ENCODE measurements at regions not wholly inside any gene's neighbourhood (a gene's known extent, or its start where the extent isn't known, plus 50 kb on each side); places are given as distances from the start of the nearest gene placed in this dataset.
A peak's percentile ranks its signal among the peaks of the same experiment; 100 is the strongest.
"Not testable (repeated sequence)": the region's sequence is repeated elsewhere in the genome, so short reads cannot be mapped to it uniquely, and the experiment has no call there.

GRCh38 chr9:88835038-88835466 lies 156.2 kb upstream of the S1PR3 start:
- DNase-seq (ENCODE audit: low read depth): no peak
- CTCF ChIA-PET: no interaction called here
- Histone ChIP-seq H3K36me3 (ENCODE audit: control insufficient read depth, insufficient read depth, low read length) (no peaks in the 10 kb centered on the region), H3K27me3 (ENCODE audit: control insufficient read depth, insufficient read depth, low read length) (no peaks in the 10 kb centered on the region), H3K4me3 (ENCODE audit: low read depth, low read length) (no peak overlapping the region)
- no peak for TF ChIP-seq CTCF (IDR thresholded peaks at IDR 0.05; ENCODE audit: insufficient read depth, low read depth, low read length)
- POLR2A ChIA-PET: no interaction called here

DNA sequence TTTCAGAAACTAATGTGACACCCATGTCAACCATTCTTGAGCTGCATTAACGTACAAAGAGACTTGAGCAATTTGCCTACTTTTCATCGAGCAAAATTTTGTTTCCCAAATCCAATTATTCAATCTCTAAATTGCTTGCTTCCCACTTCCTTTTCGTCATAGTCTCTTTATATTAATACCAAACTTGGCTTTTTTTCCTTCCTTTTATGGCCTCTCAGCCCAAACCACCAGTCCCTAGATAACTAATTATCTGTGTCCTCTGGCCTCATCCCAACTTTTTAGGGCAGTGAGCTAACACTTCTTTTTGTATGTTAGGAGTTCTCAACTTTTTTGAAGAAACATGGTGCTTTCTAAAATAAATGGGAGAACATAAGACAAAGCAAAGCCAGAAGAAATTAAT lies 155.5 kb upstream of the S1PR3 start:
- Histone ChIP-seq H3K27me3 (ENCODE audit: control insufficient read depth, insufficient read depth, low read length) (no peaks in the 10 kb centered on the region), H3K4me3 (ENCODE audit: low read depth, low read length) (no peak overlapping the region), H3K36me3 (ENCODE audit: control insufficient read depth, insufficient read depth, low read length) (no peaks in the 10 kb centered on the region)
- ChIA-PET CTCF (no interaction called here), POLR2A (no interaction called here)
- DNase-seq (ENCODE audit: low read depth): no peak
- no peak for TF ChIP-seq CTCF (IDR thresholded peaks at IDR 0.05; ENCODE audit: insufficient read depth, low read depth, low read length)

DNA sequence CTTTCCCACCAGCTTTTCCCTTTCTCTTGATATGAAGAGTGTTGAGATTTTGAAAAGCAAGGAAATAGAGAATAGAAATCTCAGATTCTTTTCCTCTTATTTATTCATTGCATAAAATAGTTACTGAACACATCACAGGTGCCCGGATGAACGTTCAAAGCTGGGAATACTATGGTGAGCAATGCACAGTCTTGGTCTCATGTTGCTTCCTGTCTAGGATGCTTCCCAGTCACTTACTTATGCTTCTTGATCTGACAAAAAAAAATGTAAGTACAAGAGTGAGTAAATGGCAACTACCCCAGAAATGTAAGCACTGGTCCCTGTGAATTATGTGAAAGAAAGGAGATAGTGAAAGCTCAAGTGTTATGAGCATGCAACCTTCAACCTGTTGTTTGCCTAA lies 153.5 kb upstream of the S1PR3 start:
- no peak for DNase-seq (ENCODE audit: low read depth)
- no peak overlapping the region for H3K4me3 ChIP-seq (ENCODE audit: low read depth, low read length)
- TF ChIP-seq CTCF (IDR thresholded peaks at IDR 0.05; ENCODE audit: insufficient read depth, low read depth, low read length): no peak
- ChIA-PET CTCF (interaction anchor here (0.7 kb wide), 1 partner anchor 242 kb away, joined by 3 read pairs; no protein-coding TSS in a partner anchor), POLR2A (no interaction called here)
- no peaks in the 10 kb centered on the region for H3K36me3 ChIP-seq (ENCODE audit: control insufficient read depth, insufficient read depth, low read length)
- H3K27me3 ChIP-seq (ENCODE audit: control insufficient read depth, insufficient read depth, low read length): no peaks in the 10 kb centered on the region

GRCh38 chr9:88849878-88850277 lies 141.4 kb upstream of the S1PR3 start:
- CTCF ChIA-PET; H3K36me3 ChIP-seq (ENCODE audit: control insufficient read depth, insufficient read depth, low read length); POLR2A ChIA-PET; DNase-seq (ENCODE audit: low read depth); H3K27me3 ChIP-seq (ENCODE audit: control insufficient read depth, insufficient read depth, low read length); H3K4me3 ChIP-seq (ENCODE audit: low read depth, low read length): not testable (repeated sequence)

GRCh38 chr9:88852794-88853193 lies 138.5 kb upstream of the S1PR3 start:
- DNase-seq (ENCODE audit: low read depth): peak; percentile 86
- ChIA-PET POLR2A (no interaction called here), CTCF (interaction anchor here (0.7 kb wide), 1 partner anchor 429 kb away, joined by 3 read pairs; no protein-coding TSS in a partner anchor)
- no peak for TF ChIP-seq CTCF (IDR thresholded peaks at IDR 0.05; ENCODE audit: insufficient read depth, low read depth, low read length)
- no peaks in the 10 kb centered on the region for H3K36me3 ChIP-seq (ENCODE audit: control insufficient read depth, insufficient read depth, low read length)
- no peak overlapping the region for H3K4me3 ChIP-seq (ENCODE audit: low read depth, low read length)
- no peaks in the 10 kb centered on the region for H3K27me3 ChIP-seq (ENCODE audit: control insufficient read depth, insufficient read depth, low read length)

- TF ChIP-seq CTCF (IDR thresholded peaks at IDR 0.05; ENCODE audit: insufficient read depth, low read depth, low read length): no peak
- CTCF ChIA-PET: interaction anchor here (0.8 kb wide), 1 partner anchor 26 kb away, joined by 3 read pairs; no protein-coding TSS in a partner anchor
- H3K27me3 ChIP-seq (ENCODE audit: control insufficient read depth, insufficient read depth, low read length): no peaks in the 10 kb centered on the region
- no peaks in the 10 kb centered on the region for H3K36me3 ChIP-seq (ENCODE audit: control insufficient read depth, insufficient read depth, low read length)
- no peak overlapping the region for H3K4me3 ChIP-seq (ENCODE audit: low read depth, low read length)
- no peak for DNase-seq (ENCODE audit: low read depth)
- POLR2A ChIA-PET: no interaction called here
Observed at GRCh38 chr9:88870627-88871026, 120.6 kb upstream of the S1PR3 start.

Measured in BJ (cell line).